GM12878 (cell line): ENCODE measurements at regions not wholly inside any gene's neighbourhood (a gene's known extent, or its start where the extent isn't known, plus 50 kb on each side); places are given as distances from the start of the nearest gene placed in this dataset.

Source experiments
- ATAC-seq: fragments of 200-7000 bp; cut with Tn5 transposase; 3 replicates; pipeline ENCODE4 v1.9.1; 2020; ENCODE audit warnings: mild to moderate bottlenecking, moderate library complexity
- BruUV-seq: library from RNA; stranded (reverse); fragments of 400-500 nt; replicated peaks from 2 replicates; lab custom pipeline; 2021; lab: Mats Ljungman, UMichigan
- CTCF ChIA-PET: fragments of 300-600 bp; sonication (Branson Sonifier 250); formaldehyde crosslinking; extraction: SDS; loops from one replicate; lab custom pipeline; 2021; ENCODE audit warnings: inconsistent platforms; lab: Yijun Ruan, JAX
- POLR2A ChIA-PET: fragments of 350-600 bp; formaldehyde crosslinking; extraction: SDS; loops from one replicate; lab custom pipeline; 2021; ENCODE audit warnings: inconsistent platforms; lab: Charles Lee
- RAD21 ChIA-PET: fragments of 300-600 bp; sonication (Branson Sonifier 250); formaldehyde crosslinking; loops from one replicate; lab custom pipeline; 2023; ENCODE audit warnings: antibody characterized with exemption; ENCODE audit not compliant: unreplicated experiment; lab: Charles Lee
- SMC1A ChIA-PET: fragments of 300-600 bp; sonication (Branson Sonifier 250); formaldehyde crosslinking; loops from one replicate; lab custom pipeline; 2023; ENCODE audit not compliant: unreplicated experiment, uncharacterized antibody; lab: Charles Lee
- DNase-seq: peaks from one replicate; pipeline ENCODE4 v3.0.0-alpha.2; 2011; ENCODE audit warnings: low read depth, low spot score
- FAIRE-seq: peaks from 3 replicates; lab custom pipeline; 2011; peaks lifted over from hg19 to GRCh38; lab: Jason Lieb, UNC
- H2AFZ ChIP-seq: 2 replicates; pipeline ENCODE4 v1.6.0; 2011; ENCODE audit warnings: low read depth, low read length, control low read depth; ENCODE audit not compliant: control insufficient read depth
- H3K27ac ChIP-seq: 2 replicates; pipeline ENCODE4 v1.5.1; 2011; ENCODE audit warnings: control low read depth; ENCODE audit not compliant: control insufficient read depth, insufficient read depth
- H3K27me3 ChIP-seq, 2 experiments: replicated peaks in 1 of 2; 2 replicates each; pipeline versions ENCODE4 v1.6.0 to v1.6.1; 2011; ENCODE audit warnings: low read length in 1 of 2; ENCODE audit not compliant: control insufficient read depth in 2 of 2, insufficient read depth in 2 of 2
- H3K36me3 ChIP-seq, 2 experiments: 2 replicates each; pipeline ENCODE4 v1.5.1; 2011; ENCODE audit warnings: low read length in 1 of 2; ENCODE audit not compliant: control insufficient read depth in 2 of 2, insufficient read depth in 2 of 2
- H3K4me1 ChIP-seq: 2 replicates; pipeline ENCODE4 v1.6.1; 2011; ENCODE audit warnings: mild to moderate bottlenecking, low read length, moderate library complexity, mixed read lengths; ENCODE audit not compliant: control insufficient read depth, insufficient read depth
- H3K4me2 ChIP-seq: 2 replicates; pipeline ENCODE4 v1.6.0; 2011; ENCODE audit warnings: control low read depth; ENCODE audit not compliant: control insufficient read depth, insufficient read depth
- H3K4me3 ChIP-seq: fragments of 200-600 bp; sonication (generic); 2 replicates; pipeline ENCODE4 v1.5.1; 2016
- H3K79me2 ChIP-seq: 2 replicates; pipeline ENCODE4 v1.6.0; 2011; ENCODE audit warnings: low read length; ENCODE audit not compliant: control insufficient read depth, insufficient read depth
- H3K9ac ChIP-seq: 2 replicates; pipeline ENCODE4 v1.8.0; 2011; ENCODE audit warnings: low read length, control low read depth, mixed read lengths; ENCODE audit not compliant: control insufficient read depth, insufficient read depth
- H3K9me3 ChIP-seq: replicated peaks from 3 replicates; pipeline ENCODE4 v1.5.1; 2011; ENCODE audit warnings: mild to moderate bottlenecking, low read length; ENCODE audit not compliant: control insufficient read depth, insufficient read depth
- H4K20me1 ChIP-seq: 2 replicates; pipeline ENCODE4 v1.6.0; 2011; ENCODE audit not compliant: control insufficient read depth, insufficient read depth
- ATF7 ChIP-seq: fragments of 450-650 bp; IDR thresholded peaks from 2 replicates; pipeline ENCODE4 v1.6.1; 2016; ENCODE audit warnings: low read depth, mild to moderate bottlenecking
- BMI1 ChIP-seq: fragments of 450-650 bp; IDR thresholded peaks from 2 replicates; pipeline ENCODE4 v1.6.1; 2016; ENCODE audit warnings: mild to moderate bottlenecking, moderate library complexity, borderline replicate concordance
- CREM ChIP-seq: IDR thresholded peaks from 2 replicates; pipeline ENCODE4 v1.6.1; 2014; ENCODE audit warnings: antibody characterized with exemption, low read depth
- EGR1 ChIP-seq, 2 experiments: IDR thresholded peaks; 1 replicate in 1 of 2; 2 replicates in 1 of 2; pipeline ENCODE4 v1.6.1; 2011 to 2012; ENCODE audit warnings: low read depth in 2 of 2, low read length in 2 of 2, borderline replicate concordance in 1 of 2, mild to moderate bottlenecking in 1 of 2, moderate library complexity in 1 of 2
- ESRRA ChIP-seq: IDR thresholded peaks from 2 replicates; pipeline ENCODE4 v1.6.1; 2012; ENCODE audit warnings: mild to moderate bottlenecking, low read length, improper control_type of control experiment
- FOXM1 ChIP-seq: IDR thresholded peaks from 2 replicates; pipeline ENCODE4 v1.6.1; 2012; ENCODE audit warnings: low read depth, mild to moderate bottlenecking, inconsistent platforms, low read length, moderate library complexity
- HDGF ChIP-seq: fragments of 450-650 bp; IDR thresholded peaks from 2 replicates; pipeline ENCODE4 v1.6.1; 2016; ENCODE audit warnings: antibody characterized with exemption
- NR2F1 ChIP-seq: fragments of 450-650 bp; conservative IDR thresholded peaks from 2 replicates; pipeline ENCODE4 v1.6.1; 2017; ENCODE audit warnings: mild to moderate bottlenecking
- PKNOX1 ChIP-seq: fragments of 450-650 bp; IDR thresholded peaks from 2 replicates; pipeline ENCODE4 v1.6.1; 2016; ENCODE audit warnings: mild to moderate bottlenecking
- RB1 ChIP-seq: fragments of 450-650 bp; formaldehyde crosslinking; IDR thresholded peaks from 2 replicates; pipeline ENCODE4 v1.6.1; 2017; ENCODE audit warnings: mild to moderate bottlenecking, borderline replicate concordance
- RELB ChIP-seq: fragments of 450-650 bp; IDR thresholded peaks from 2 replicates; pipeline ENCODE4 v1.6.1; 2017; ENCODE audit warnings: low read depth, mild to moderate bottlenecking, moderate library complexity
- USF1 ChIP-seq: IDR thresholded peaks from 2 replicates; pipeline ENCODE4 v1.6.1; 2011; ENCODE audit warnings: borderline replicate concordance, low read depth, mild to moderate bottlenecking, moderate library complexity, mixed read lengths, low read length; ENCODE audit not compliant: insufficient read depth; ENCODE audit errors: extremely low read length
- ZSCAN29 ChIP-seq: fragments of 450-650 bp; IDR thresholded peaks from 2 replicates; pipeline ENCODE4 v1.6.1; 2017; ENCODE audit warnings: mild to moderate bottlenecking, moderate library complexity
- WGBS: methylation state at CpG from one replicate; pipeline ENCODE4 v1.1.6; 2016; ENCODE audit warnings: low lambda C conversion rate; ENCODE audit not compliant: insufficient replicate concordance, insufficient coverage; ENCODE audit errors: missing lambda C conversion rate; 5-methylcytosine and 5-hydroxymethylcytosine counted together
- in situ Hi-C: fragments of 300-500 bp; cut with MboI; formaldehyde crosslinking; loops from 9 replicates; pipeline ENCODE4 v1.14.3; 2018; ENCODE audit warnings: mixed read lengths
- intact Hi-C: fragments of 100-400 bp; cut with micrococcal nuclease; formaldehyde crosslinking; loops from one replicate; pipeline ENCODE4 v1.14.2; 2022; ENCODE audit not compliant: unreplicated experiment
- TF ChIP-seq, protein P1 (sequence below): fragments of 450-650 bp; formaldehyde crosslinking; IDR thresholded peaks from 2 replicates; pipeline ENCODE4 v1.4.0; 2022; ENCODE audit warnings: mild to moderate bottlenecking, moderate library complexity

DNA sequence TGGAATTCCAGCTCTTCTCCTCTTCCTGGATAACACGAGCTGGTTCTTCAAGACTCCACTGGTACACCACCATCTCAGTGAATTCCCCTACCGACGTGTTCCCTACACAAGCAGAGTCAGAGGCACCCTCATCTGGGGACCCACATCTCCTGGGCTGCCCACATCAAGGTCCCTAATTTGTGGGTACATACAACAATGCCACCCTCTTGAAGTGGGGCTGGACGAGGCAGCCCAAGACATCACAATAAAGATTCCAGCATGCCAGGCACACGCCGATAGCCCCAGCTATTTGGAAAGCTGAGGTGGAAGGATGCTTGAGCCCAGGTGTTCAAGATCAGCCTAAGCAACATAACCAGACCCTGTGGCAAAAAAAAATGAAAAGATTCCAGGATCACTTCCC, 221.2 kb upstream of the LINGO1 start (continued):
- TF ChIP-seq CREM (no peak), USF1 (no peak), NR2F1 (no peak), ATF7 (no peak), HDGF (no peak), ZSCAN29 (no peak)
- TF ChIP-seq, protein P1, sequence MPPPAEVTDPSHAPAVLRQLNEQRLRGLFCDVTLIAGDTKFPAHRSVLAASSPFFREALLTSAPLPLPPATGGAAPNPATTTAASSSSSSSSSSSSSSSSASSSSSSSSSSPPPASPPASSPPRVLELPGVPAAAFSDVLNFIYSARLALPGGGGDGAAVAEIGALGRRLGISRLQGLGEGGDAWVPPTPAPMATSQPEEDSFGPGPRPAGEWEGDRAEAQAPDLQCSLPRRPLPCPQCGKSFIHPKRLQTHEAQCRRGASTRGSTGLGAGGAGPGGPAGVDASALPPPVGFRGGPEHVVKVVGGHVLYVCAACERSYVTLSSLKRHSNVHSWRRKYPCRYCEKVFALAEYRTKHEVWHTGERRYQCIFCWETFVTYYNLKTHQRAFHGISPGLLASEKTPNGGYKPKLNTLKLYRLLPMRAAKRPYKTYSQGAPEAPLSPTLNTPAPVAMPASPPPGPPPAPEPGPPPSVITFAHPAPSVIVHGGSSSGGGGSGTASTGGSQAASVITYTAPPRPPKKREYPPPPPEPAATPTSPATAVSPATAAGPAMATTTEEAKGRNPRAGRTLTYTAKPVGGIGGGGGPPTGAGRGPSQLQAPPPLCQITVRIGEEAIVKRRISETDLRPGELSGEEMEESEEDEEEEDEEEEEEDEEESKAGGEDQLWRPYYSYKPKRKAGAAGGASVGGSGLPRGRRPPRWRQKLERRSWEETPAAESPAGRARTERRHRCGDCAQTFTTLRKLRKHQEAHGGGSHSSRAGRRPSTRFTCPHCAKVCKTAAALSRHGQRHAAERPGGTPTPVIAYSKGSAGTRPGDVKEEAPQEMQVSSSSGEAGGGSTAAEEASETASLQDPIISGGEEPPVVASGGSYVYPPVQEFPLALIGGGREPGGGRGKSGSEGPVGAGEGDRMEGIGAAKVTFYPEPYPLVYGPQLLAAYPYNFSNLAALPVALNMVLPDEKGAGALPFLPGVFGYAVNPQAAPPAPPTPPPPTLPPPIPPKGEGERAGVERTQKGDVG (CRISPR knock-in tag), result no peak

- H3K4me2 ChIP-seq, result no peak overlapping the region
- no peaks in the 10 kb centered on the region for H3K4me1 ChIP-seq
- DNase-seq (no peak), FAIRE-seq (no peak), ATAC-seq (no peak)
- no peak overlapping the region for H3K9ac ChIP-seq
- H3K27me3 ChIP-seq, result peaks cover 0 to 2% of the 10 kb centered on the region in 2 experiments; a peak in 2 of 4 replicates
- RAD21 ChIA-PET, result no interaction called here
- POLR2A ChIA-PET, result interaction anchor here (0.9 kb wide), 1 partner anchor 9 kb away, joined by 5 read pairs; no protein-coding TSS in a partner anchor
- no peak overlapping the region for H3K4me3 ChIP-seq
- H3K36me3 ChIP-seq, result no peaks in the 10 kb centered on the region
- H2AFZ ChIP-seq, result no peak overlapping the region
- intact Hi-C loops (no loop called here), in situ Hi-C loops (no loop called here)
- H3K9me3 ChIP-seq, result no peaks in the 10 kb centered on the region
- CTCF ChIA-PET, result interaction anchor here (1.4 kb wide), 1 partner anchor 58 kb away, joined by 4 read pairs; no protein-coding TSS in a partner anchor
- no peak overlapping the region for H3K27ac ChIP-seq
- SMC1A ChIA-PET, result no interaction called here
- no peaks in the 10 kb centered on the region for H4K20me1 ChIP-seq
- no TSS peak for BruUV-seq
- 28% methylated on average over 7 of the region's 7 CpGs for WGBS
- no peaks in the 10 kb centered on the region for H3K79me2 ChIP-seq
- TF ChIP-seq BMI1 (no peak), FOXM1 (no peak), PKNOX1 (no peak), RB1 (no peak), EGR1 (IDR thresholded peaks at IDR 0.05; ENCODE audit: borderline replicate concordance in 1 of 2, low read depth in 2 of 2, low read length in 2 of 2) (no peak), RELB (no peak), ESRRA (no peak)
Observed at GRCh38 chr15:77853008-77853328, 220.3 kb upstream of the LINGO1 start.
